Spleen (tissue), 7 donors: ENCODE measurements at regions not wholly inside any gene's neighbourhood (a gene's known extent, or its start where the extent isn't known, plus 50 kb on each side); places are given as distances from the start of the nearest gene placed in this dataset.

ENCODE experiments used
- POLR2A ChIP-seq, 3 donors: fragments of 450-650 bp; IDR thresholded peaks; one replicate each; pipeline ENCODE4 v1.5.1; 2017; ENCODE audit warnings: antibody characterized with exemption in 3 of 3, mild to moderate bottlenecking in 1 of 3
- TF ChIP-seq, protein P1 (sequence below), 11 experiments: fragments of 200-600 bp in 7 of 11; fragments of 450-650 bp in 4 of 11; sonication (generic) in 4 of 11; IDR thresholded peaks in 8 of 11; conservative IDR thresholded peaks in 3 of 11; 1 replicate in 7 of 11; 2 replicates in 4 of 11; pipeline versions ENCODE4 v1.4.0 to v1.8.0; 2016 to 2021; ENCODE audit warnings: antibody characterized with exemption in 11 of 11, inconsistent platforms in 4 of 11, mild to moderate bottlenecking in 1 of 11
- donor health status: DM: no; HTN: no; CAD: no; lungs with moderate emphysema.
- donor health status: DM: no; HTN: no; CAD: no.
- donor health status: DM: no; HTN: no; CAD: no.

DNA sequence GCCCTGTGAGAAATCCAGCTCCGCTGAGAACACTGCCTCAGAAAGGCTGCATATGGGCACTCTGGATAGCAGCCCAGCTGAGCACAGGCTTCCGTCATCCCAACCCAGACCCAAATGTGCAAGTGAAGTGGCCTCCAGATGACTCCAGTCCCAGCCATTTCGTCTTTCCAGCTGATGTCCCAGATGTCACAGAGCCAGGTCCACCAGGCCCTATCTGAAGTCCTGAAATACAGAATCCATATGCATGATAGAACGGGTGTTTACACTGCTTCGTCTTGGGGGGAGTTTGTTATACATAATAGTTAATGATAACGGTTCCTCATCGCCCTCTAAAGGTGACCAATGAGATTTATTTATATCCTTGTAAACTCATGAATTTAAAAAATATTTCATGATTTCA, 72.6 kb upstream of the TRIM2 start:
- TF ChIP-seq, protein P1, sequence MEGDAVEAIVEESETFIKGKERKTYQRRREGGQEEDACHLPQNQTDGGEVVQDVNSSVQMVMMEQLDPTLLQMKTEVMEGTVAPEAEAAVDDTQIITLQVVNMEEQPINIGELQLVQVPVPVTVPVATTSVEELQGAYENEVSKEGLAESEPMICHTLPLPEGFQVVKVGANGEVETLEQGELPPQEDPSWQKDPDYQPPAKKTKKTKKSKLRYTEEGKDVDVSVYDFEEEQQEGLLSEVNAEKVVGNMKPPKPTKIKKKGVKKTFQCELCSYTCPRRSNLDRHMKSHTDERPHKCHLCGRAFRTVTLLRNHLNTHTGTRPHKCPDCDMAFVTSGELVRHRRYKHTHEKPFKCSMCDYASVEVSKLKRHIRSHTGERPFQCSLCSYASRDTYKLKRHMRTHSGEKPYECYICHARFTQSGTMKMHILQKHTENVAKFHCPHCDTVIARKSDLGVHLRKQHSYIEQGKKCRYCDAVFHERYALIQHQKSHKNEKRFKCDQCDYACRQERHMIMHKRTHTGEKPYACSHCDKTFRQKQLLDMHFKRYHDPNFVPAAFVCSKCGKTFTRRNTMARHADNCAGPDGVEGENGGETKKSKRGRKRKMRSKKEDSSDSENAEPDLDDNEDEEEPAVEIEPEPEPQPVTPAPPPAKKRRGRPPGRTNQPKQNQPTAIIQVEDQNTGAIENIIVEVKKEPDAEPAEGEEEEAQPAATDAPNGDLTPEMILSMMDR (IDR thresholded peaks at IDR 0.05 in 8 of 11, conservative IDR thresholded peaks at IDR 0.05 in 3 of 11) = no peak
- TF ChIP-seq POLR2A (IDR thresholded peaks at IDR 0.05) = no peak
